Transverse colon (tissue), 4 donors: ENCODE measurements at regions not wholly inside any gene's neighbourhood (a gene's known extent, or its start where the extent isn't known, plus 50 kb on each side); places are given as distances from the start of the nearest gene placed in this dataset.

Source experiments
- EP300 ChIP-seq: sonication (generic); formaldehyde crosslinking; IDR thresholded peaks from one replicate; pipeline ENCODE4 v1.6.1; 2017; ENCODE audit warnings: antibody characterized with exemption, low read depth
- POLR2A ChIP-seq: fragments of 450-650 bp; IDR thresholded peaks from one replicate; pipeline ENCODE4 v1.6.1; 2016; ENCODE audit warnings: antibody characterized with exemption, mild to moderate bottlenecking, moderate library complexity
- POLR2AphosphoS5 ChIP-seq, 3 donors: sonication (generic); formaldehyde crosslinking; IDR thresholded peaks; one replicate each; pipeline ENCODE4 v1.6.1; 2016; ENCODE audit warnings: antibody characterized with exemption in 3 of 3
- TF ChIP-seq, protein P1 (sequence below), 5 experiments: fragments of 200-600 bp in 3 of 5; fragments of 450-650 bp in 2 of 5; sonication (generic) in 3 of 5; IDR thresholded peaks; 1 replicate in 2 of 5; 2 replicates in 3 of 5; pipeline ENCODE4 v1.5.1; 2016 to 2017; ENCODE audit warnings: antibody characterized with exemption in 5 of 5, inconsistent platforms in 3 of 5, mild to moderate bottlenecking in 2 of 5, moderate library complexity in 1 of 5

GRCh38 chr6:166007349-166008263 is 160.0 kb downstream of the TBXT start:
- TF ChIP-seq POLR2A: no peak
- TF ChIP-seq, protein P1, sequence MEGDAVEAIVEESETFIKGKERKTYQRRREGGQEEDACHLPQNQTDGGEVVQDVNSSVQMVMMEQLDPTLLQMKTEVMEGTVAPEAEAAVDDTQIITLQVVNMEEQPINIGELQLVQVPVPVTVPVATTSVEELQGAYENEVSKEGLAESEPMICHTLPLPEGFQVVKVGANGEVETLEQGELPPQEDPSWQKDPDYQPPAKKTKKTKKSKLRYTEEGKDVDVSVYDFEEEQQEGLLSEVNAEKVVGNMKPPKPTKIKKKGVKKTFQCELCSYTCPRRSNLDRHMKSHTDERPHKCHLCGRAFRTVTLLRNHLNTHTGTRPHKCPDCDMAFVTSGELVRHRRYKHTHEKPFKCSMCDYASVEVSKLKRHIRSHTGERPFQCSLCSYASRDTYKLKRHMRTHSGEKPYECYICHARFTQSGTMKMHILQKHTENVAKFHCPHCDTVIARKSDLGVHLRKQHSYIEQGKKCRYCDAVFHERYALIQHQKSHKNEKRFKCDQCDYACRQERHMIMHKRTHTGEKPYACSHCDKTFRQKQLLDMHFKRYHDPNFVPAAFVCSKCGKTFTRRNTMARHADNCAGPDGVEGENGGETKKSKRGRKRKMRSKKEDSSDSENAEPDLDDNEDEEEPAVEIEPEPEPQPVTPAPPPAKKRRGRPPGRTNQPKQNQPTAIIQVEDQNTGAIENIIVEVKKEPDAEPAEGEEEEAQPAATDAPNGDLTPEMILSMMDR (IDR thresholded peaks at IDR 0.05): no peak
- no peak for TF ChIP-seq EP300
- TF ChIP-seq POLR2AphosphoS5 (IDR thresholded peaks at IDR 0.05): no peak
